Progenitor cell of endocrine pancreas (in vitro differentiated cells): ENCODE measurements at regions not wholly inside any gene's neighbourhood (a gene's known extent, or its start where the extent isn't known, plus 50 kb on each side); places are given as distances from the start of the nearest gene placed in this dataset.

Source experiments
- DNase-seq: peaks from one replicate; pipeline ENCODE4 v3.0.0; 2021; ENCODE audit warnings: low spot score; ENCODE audit not compliant: unreplicated experiment
- H3K27ac Mint-ChIP-seq: 2 replicates; pipeline ENCODE4 v1.8.0; 2021; ENCODE audit warnings: mild to moderate bottlenecking, moderate library complexity, mixed read lengths
- H3K27me3 Mint-ChIP-seq: 2 replicates; pipeline ENCODE4 v1.8.0; 2021; ENCODE audit warnings: mixed read lengths
- H3K36me3 Mint-ChIP-seq: 2 replicates; pipeline ENCODE4 v1.8.0; 2022; ENCODE audit warnings: mixed read lengths; ENCODE audit not compliant: insufficient read depth
- H3K4me1 Mint-ChIP-seq: 2 replicates; pipeline ENCODE4 v1.8.0; 2021; ENCODE audit warnings: low read depth, mixed read lengths
- H3K4me3 Mint-ChIP-seq: 2 replicates; pipeline ENCODE4 v1.8.0; 2021; ENCODE audit warnings: low read depth, mild to moderate bottlenecking, moderate library complexity, mixed read lengths
- H3K9me3 Mint-ChIP-seq: 2 replicates; pipeline ENCODE4 v1.8.0; 2021; ENCODE audit warnings: low read depth, mixed read lengths
- TF ChIP-seq, protein P1 (sequence below): fragments of 200-600 bp; sonication (generic); IDR thresholded peaks from one replicate; pipeline ENCODE4 v1.5.0; 2021; ENCODE audit warnings: antibody characterized with exemption, mild to moderate bottlenecking; ENCODE audit not compliant: unreplicated experiment

DNA sequence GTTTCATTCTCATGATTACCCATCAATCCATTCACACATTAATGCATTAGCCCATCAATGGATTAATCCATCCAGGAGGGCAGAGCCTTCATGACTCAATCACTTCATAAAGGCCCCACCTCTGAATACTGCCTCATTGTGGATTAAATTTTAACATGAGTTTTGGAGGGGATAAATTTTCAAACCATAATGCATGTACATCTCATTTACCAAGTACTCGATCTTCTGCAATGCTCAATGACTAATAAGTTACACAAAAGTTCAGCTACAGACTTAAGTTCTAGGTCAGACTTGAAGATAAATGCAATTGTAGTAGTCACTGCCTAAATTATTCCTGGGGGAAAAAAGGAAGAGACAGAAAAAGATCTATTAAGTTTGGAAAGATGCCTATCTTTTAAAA is 120.0 kb upstream of the OSR1 start:
- Mint-ChIP-seq H3K4me3 (no peak overlapping the region), H3K36me3 (no peaks in the 10 kb centered on the region), H3K4me1 (no peaks in the 10 kb centered on the region), H3K9me3 (no peaks in the 10 kb centered on the region), H3K27me3 (no peaks in the 10 kb centered on the region), H3K27ac (no peak overlapping the region)
- DNase-seq: no peak
- TF ChIP-seq, protein P1, sequence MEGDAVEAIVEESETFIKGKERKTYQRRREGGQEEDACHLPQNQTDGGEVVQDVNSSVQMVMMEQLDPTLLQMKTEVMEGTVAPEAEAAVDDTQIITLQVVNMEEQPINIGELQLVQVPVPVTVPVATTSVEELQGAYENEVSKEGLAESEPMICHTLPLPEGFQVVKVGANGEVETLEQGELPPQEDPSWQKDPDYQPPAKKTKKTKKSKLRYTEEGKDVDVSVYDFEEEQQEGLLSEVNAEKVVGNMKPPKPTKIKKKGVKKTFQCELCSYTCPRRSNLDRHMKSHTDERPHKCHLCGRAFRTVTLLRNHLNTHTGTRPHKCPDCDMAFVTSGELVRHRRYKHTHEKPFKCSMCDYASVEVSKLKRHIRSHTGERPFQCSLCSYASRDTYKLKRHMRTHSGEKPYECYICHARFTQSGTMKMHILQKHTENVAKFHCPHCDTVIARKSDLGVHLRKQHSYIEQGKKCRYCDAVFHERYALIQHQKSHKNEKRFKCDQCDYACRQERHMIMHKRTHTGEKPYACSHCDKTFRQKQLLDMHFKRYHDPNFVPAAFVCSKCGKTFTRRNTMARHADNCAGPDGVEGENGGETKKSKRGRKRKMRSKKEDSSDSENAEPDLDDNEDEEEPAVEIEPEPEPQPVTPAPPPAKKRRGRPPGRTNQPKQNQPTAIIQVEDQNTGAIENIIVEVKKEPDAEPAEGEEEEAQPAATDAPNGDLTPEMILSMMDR: no peak

DNA sequence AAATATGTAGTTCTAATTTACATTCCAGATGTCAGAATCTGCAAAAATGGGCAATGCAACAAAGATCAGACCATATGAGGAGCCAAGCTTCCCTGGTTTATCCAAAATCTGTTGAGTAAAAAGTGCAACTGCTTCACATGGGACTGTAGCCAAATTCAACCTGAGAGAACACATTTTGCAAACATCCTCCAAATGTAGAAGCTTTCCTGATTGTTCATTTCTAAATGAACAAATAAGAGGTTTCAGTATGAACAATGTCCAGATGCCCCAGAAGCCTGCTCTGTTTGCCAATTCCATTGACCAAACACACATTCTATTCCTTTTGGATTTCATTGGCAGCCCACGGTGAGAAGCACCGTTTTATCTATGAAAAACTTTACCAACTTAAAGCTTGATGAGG is 117.9 kb upstream of the OSR1 start:
- Mint-ChIP-seq H3K36me3 (no peaks in the 10 kb centered on the region), H3K4me3 (no peak overlapping the region), H3K4me1 (no peaks in the 10 kb centered on the region), H3K27me3 (no peaks in the 10 kb centered on the region), H3K9me3 (no peaks in the 10 kb centered on the region), H3K27ac (no peak overlapping the region)
- TF ChIP-seq, protein P1: no peak
- no peak for DNase-seq

DNA sequence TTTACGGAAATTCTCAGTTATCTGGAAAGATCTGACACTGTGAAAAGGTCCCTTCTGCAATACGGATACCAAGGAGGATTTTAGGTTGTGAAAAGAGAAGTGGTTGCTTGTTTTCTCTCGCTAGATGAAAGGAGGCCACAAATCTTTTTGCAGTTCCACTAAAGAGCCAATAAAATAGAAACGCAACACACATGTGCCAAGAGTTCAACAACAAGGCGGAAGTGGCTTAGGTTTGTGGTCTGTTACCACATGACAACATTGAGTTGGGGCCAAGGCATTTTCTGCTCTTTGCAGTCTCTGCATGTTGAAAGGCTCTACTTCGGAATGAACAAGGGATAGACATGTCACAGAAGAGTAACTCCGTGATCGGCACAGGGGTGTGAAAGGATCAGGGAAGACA is 115.7 kb upstream of the OSR1 start:
- Mint-ChIP-seq H3K36me3 (no peaks in the 10 kb centered on the region), H3K4me1 (no peaks in the 10 kb centered on the region), H3K4me3 (no peak overlapping the region), H3K9me3 (no peaks in the 10 kb centered on the region), H3K27me3 (no peaks in the 10 kb centered on the region), H3K27ac (no peak overlapping the region)
- TF ChIP-seq, protein P1: no peak
- DNase-seq: no peak

DNA sequence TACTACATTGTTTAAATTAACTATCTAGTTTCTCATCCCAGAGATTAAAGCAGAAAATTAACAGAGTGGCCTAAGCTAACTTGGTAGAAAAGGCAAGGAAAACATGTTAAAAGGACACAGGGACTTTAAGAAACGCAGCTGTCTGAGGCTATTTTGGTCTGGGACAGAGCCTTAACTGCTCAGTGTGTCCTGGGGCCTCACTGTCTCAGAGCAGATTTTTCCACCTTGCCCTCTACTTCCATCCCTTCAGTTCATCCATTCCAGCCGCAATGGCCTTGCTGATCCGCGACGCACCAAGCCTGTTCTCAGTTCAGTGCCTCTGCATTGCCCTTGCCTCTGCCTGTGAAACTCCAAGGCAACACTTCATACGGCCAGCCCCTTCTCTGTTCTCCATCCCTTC is 114.9 kb upstream of the OSR1 start:
- Mint-ChIP-seq H3K27me3 (no peaks in the 10 kb centered on the region), H3K4me3 (no peak overlapping the region), H3K27ac (no peak overlapping the region), H3K9me3 (peaks cover 2% of the 10 kb centered on the region), H3K4me1 (no peaks in the 10 kb centered on the region), H3K36me3 (no peaks in the 10 kb centered on the region)
- DNase-seq: no peak
- TF ChIP-seq, protein P1: no peak

DNA sequence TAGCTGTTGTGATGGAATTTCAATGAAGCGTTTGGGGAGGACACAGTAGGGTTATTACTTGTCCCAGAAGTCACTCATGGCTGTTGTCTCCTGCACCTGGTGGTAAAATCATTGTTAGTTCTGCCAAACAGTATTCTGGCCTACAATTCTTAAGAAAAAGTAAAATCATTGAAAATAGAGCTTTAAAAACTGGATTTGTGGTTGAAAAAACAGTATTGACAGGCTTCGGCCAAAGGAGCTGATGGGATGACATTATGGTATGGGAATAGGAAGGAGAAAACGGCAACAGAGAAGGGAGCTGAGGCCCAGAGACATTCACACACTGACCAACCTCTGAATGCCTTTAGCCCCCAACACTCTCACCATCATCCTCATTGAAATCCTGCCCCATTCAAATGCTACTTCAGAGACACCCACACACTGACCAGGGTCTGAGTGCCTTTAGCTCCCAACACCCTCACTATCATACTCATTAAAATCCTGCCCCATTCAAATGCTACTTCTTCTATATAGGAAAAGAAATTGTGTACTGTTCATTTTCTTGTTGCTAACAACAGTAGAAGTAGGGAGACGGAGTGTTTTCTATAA is 114.1 kb upstream of the OSR1 start:
- DNase-seq: no peak
- H3K4me1 Mint-ChIP-seq: no peaks in the 10 kb centered on the region
- no peak overlapping the region for H3K27ac Mint-ChIP-seq
- no peaks in the 10 kb centered on the region for H3K36me3 Mint-ChIP-seq
- TF ChIP-seq, protein P1: no peak
- no peaks in the 10 kb centered on the region for H3K27me3 Mint-ChIP-seq
- no peak overlapping the region for H3K4me3 Mint-ChIP-seq
- peaks cover 2% of the 10 kb centered on the region for H3K9me3 Mint-ChIP-seq
